ENCODE measurements at regions not wholly inside any gene's neighbourhood (a gene's known extent, or its start where the extent isn't known, plus 50 kb on each side); places are given as distances from the start of the nearest gene placed in this dataset.

DNA sequence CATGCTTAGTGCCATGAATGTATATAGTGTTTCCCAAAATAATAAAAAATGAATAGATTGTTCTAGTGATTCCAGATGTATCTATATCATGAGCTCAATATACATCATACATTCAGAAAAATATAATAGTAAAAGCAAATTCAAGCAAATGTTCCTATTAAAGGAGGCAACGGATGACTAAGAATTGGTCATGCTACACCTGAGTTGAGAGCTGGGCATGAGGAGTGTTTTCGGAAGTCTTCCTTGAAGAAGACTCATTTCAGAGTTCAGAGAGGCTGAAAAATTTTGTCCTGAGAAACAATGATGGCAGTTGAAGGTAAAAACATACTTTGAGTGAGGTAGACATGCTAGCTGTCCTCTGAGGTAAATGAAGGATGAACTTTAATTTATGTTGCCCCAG, 79.3 kb upstream of the IL1RAPL2 start:
- TF ChIP-seq, protein P1, sequence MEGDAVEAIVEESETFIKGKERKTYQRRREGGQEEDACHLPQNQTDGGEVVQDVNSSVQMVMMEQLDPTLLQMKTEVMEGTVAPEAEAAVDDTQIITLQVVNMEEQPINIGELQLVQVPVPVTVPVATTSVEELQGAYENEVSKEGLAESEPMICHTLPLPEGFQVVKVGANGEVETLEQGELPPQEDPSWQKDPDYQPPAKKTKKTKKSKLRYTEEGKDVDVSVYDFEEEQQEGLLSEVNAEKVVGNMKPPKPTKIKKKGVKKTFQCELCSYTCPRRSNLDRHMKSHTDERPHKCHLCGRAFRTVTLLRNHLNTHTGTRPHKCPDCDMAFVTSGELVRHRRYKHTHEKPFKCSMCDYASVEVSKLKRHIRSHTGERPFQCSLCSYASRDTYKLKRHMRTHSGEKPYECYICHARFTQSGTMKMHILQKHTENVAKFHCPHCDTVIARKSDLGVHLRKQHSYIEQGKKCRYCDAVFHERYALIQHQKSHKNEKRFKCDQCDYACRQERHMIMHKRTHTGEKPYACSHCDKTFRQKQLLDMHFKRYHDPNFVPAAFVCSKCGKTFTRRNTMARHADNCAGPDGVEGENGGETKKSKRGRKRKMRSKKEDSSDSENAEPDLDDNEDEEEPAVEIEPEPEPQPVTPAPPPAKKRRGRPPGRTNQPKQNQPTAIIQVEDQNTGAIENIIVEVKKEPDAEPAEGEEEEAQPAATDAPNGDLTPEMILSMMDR (conservative IDR thresholded peaks at IDR 0.05; ENCODE audit: low read depth, low read length), result no peak
- no peak for TF ChIP-seq EZH2 (IDR thresholded peaks at IDR 0.05; ENCODE audit: borderline replicate concordance, low read depth, low read length, poor library complexity, severe bottlenecking)
